Stimulated activated CD8-positive, alpha-beta memory T cell treated with anti-CD3 and anti-CD28 coated beads, Interleukin-7, amount 100 ng/mL, for 48 hours (primary cell): ENCODE measurements at regions not wholly inside any gene's neighbourhood (a gene's known extent, or its start where the extent isn't known, plus 50 kb on each side); places are given as distances from the start of the nearest gene placed in this dataset.

ENCODE experiments used
- DNase-seq, 2 donors: peaks; one replicate each; pipeline ENCODE4 v3.0.0-alpha.2; 2020; ENCODE audit warnings: low read depth in 1 of 2; ENCODE audit errors: extremely low read depth in 1 of 2

- no peak for DNase-seq
These were observed 187.3 kb upstream of the JAG1 start for GRCh38 chr20:10861090-10861489.

- no peak for DNase-seq
These were observed 187.8 kb upstream of the JAG1 start for GRCh38 chr20:10861619-10862018.

GRCh38 chr20:10863337-10864060 is 189.7 kb upstream of the JAG1 start:
- DNase-seq, result no peak

- no peak for DNase-seq
These were observed 190.4 kb upstream of the JAG1 start for GRCh38 chr20:10864076-10864672.

GRCh38 chr20:10868299-10868698 is 194.5 kb upstream of the JAG1 start:
- no peak for DNase-seq

- DNase-seq, result no peak
These were observed 199.2 kb upstream of the JAG1 start for GRCh38 chr20:10873026-10873425.

GRCh38 chr20:10875653-10876052 is 201.9 kb upstream of the JAG1 start:
- no peak for DNase-seq

- DNase-seq, result no peak
These were observed 202.8 kb upstream of the JAG1 start for GRCh38 chr20:10876558-10876957.

- no peak for DNase-seq
These were observed 203.5 kb upstream of the JAG1 start for GRCh38 chr20:10877342-10877741.

GRCh38 chr20:10883166-10883565 is 209.4 kb upstream of the JAG1 start:
- no peak for DNase-seq

- DNase-seq, result no peak
These were observed 219.5 kb upstream of the JAG1 start for GRCh38 chr20:10893321-10893720.

GRCh38 chr20:10897336-10897735 is 223.5 kb upstream of the JAG1 start:
- DNase-seq, result no peak

- no peak for DNase-seq
These were observed 224.8 kb upstream of the JAG1 start for GRCh38 chr20:10898552-10898951.

GRCh38 chr20:10902174-10902573 is 228.4 kb upstream of the JAG1 start:
- DNase-seq, result no peak

- no peak for DNase-seq
These were observed 228.9 kb upstream of the JAG1 start for GRCh38 chr20:10902576-10903282.

- DNase-seq, result no peak
These were observed 233.0 kb upstream of the JAG1 start for GRCh38 chr20:10906834-10907233.

- DNase-seq, result no peak
These were observed 236.0 kb upstream of the JAG1 start for GRCh38 chr20:10909803-10910202.

- no peak for DNase-seq
These were observed 236.9 kb upstream of the JAG1 start for GRCh38 chr20:10910535-10911178.

GRCh38 chr20:10911298-10911697 is 237.5 kb upstream of the JAG1 start:
- no peak for DNase-seq

GRCh38 chr20:10915815-10916214 is 242.0 kb upstream of the JAG1 start:
- no peak for DNase-seq

GRCh38 chr20:10916312-10916711 is 242.5 kb upstream of the JAG1 start:
- DNase-seq, result no peak

- no peak for DNase-seq
These were observed 244.0 kb upstream of the JAG1 start for GRCh38 chr20:10917826-10918225.
